ENCODE measurements at regions not wholly inside any gene's neighbourhood (a gene's known extent, or its start where the extent isn't known, plus 50 kb on each side); places are given as distances from the start of the nearest gene placed in this dataset.

GRCh38 chr2:2448178-2448577, 117.1 kb upstream of the MYT1L start:
- H3K27ac ChIP-seq (ENCODE audit: poor library complexity, severe bottlenecking): no peak overlapping the region
- no peak for TF ChIP-seq CTCF (IDR thresholded peaks at IDR 0.05; ENCODE audit: poor library complexity, severe bottlenecking)
- ATAC-seq (ENCODE audit: low read depth): no peak

GRCh38 chr2:2422621-2423020, 91.5 kb upstream of the MYT1L start:
- Histone ChIP-seq H3K9me3 (ENCODE audit: severe bottlenecking) (peaks cover 3% of the 10 kb centered on the region), H3K27ac (ENCODE audit: poor library complexity, severe bottlenecking) (no peak overlapping the region), H3K4me3 (ENCODE audit: severe bottlenecking) (no peak overlapping the region), H3K4me1 (ENCODE audit: insufficient read depth, poor library complexity, severe bottlenecking) (no peaks in the 10 kb centered on the region), H3K36me3 (ENCODE audit: low read depth) (no peaks in the 10 kb centered on the region), H3K27me3 (ENCODE audit: insufficient read depth, poor library complexity, severe bottlenecking) (no peaks in the 10 kb centered on the region)
- ATAC-seq (ENCODE audit: low read depth): no peak
- no peak for DNase-seq (ENCODE audit: low spot score)
- TF ChIP-seq CTCF (IDR thresholded peaks at IDR 0.05; ENCODE audit: poor library complexity, severe bottlenecking): no peak

More at GRCh38 chr2:2448178-2448577, 117.1 kb upstream of the MYT1L start:
- no peak for DNase-seq (ENCODE audit: low spot score)
- Histone ChIP-seq H3K36me3 (ENCODE audit: low read depth) (no peaks in the 10 kb centered on the region), H3K4me3 (ENCODE audit: severe bottlenecking) (no peak overlapping the region), H3K9me3 (ENCODE audit: severe bottlenecking) (no peaks in the 10 kb centered on the region), H3K4me1 (ENCODE audit: insufficient read depth, poor library complexity, severe bottlenecking) (no peaks in the 10 kb centered on the region), H3K27me3 (ENCODE audit: insufficient read depth, poor library complexity, severe bottlenecking) (no peaks in the 10 kb centered on the region)

GRCh38 chr2:2413525-2413924, 82.5 kb upstream of the MYT1L start:
- TF ChIP-seq CTCF (IDR thresholded peaks at IDR 0.05; ENCODE audit: poor library complexity, severe bottlenecking): no peak
- DNase-seq (ENCODE audit: low spot score) (no peak), ATAC-seq (ENCODE audit: low read depth) (no peak)
- no peaks in the 10 kb centered on the region for H3K36me3 ChIP-seq (ENCODE audit: low read depth)
- no peak overlapping the region for H3K4me3 ChIP-seq (ENCODE audit: severe bottlenecking)
- H3K27me3 ChIP-seq (ENCODE audit: insufficient read depth, poor library complexity, severe bottlenecking): no peaks in the 10 kb centered on the region
- H3K9me3 ChIP-seq (ENCODE audit: severe bottlenecking): no peaks in the 10 kb centered on the region
- H3K4me1 ChIP-seq (ENCODE audit: insufficient read depth, poor library complexity, severe bottlenecking): no peaks in the 10 kb centered on the region
- H3K27ac ChIP-seq (ENCODE audit: poor library complexity, severe bottlenecking): no peak overlapping the region

- Histone ChIP-seq H3K27me3 (ENCODE audit: insufficient read depth, poor library complexity, severe bottlenecking) (no peaks in the 10 kb centered on the region), H3K4me1 (ENCODE audit: insufficient read depth, poor library complexity, severe bottlenecking) (no peaks in the 10 kb centered on the region), H3K4me3 (ENCODE audit: severe bottlenecking) (no peak overlapping the region), H3K27ac (ENCODE audit: poor library complexity, severe bottlenecking) (no peak overlapping the region), H3K36me3 (ENCODE audit: low read depth) (no peaks in the 10 kb centered on the region), H3K9me3 (ENCODE audit: severe bottlenecking) (no peaks in the 10 kb centered on the region)
- no peak for TF ChIP-seq CTCF (IDR thresholded peaks at IDR 0.05; ENCODE audit: poor library complexity, severe bottlenecking)
- no peak for ATAC-seq (ENCODE audit: low read depth)
- DNase-seq (ENCODE audit: low spot score): no peak
Measured at GRCh38 chr2:2410987-2411386, 79.9 kb upstream of the MYT1L start.

GRCh38 chr2:2409481-2409880, 78.4 kb upstream of the MYT1L start:
- ATAC-seq (ENCODE audit: low read depth): no peak
- no peak for DNase-seq (ENCODE audit: low spot score)
- H3K4me1 ChIP-seq (ENCODE audit: insufficient read depth, poor library complexity, severe bottlenecking): no peaks in the 10 kb centered on the region
- no peak overlapping the region for H3K4me3 ChIP-seq (ENCODE audit: severe bottlenecking)
- no peaks in the 10 kb centered on the region for H3K36me3 ChIP-seq (ENCODE audit: low read depth)
- H3K9me3 ChIP-seq (ENCODE audit: severe bottlenecking): no peaks in the 10 kb centered on the region
- H3K27ac ChIP-seq (ENCODE audit: poor library complexity, severe bottlenecking): no peak overlapping the region
- H3K27me3 ChIP-seq (ENCODE audit: insufficient read depth, poor library complexity, severe bottlenecking): no peaks in the 10 kb centered on the region
- no peak for TF ChIP-seq CTCF (IDR thresholded peaks at IDR 0.05; ENCODE audit: poor library complexity, severe bottlenecking)

Measured in RWPE2 (cell line).